A673 (cell line): ENCODE measurements at regions not wholly inside any gene's neighbourhood (a gene's known extent, or its start where the extent isn't known, plus 50 kb on each side); places are given as distances from the start of the nearest gene placed in this dataset.

ENCODE experiments used
- BruUV-seq: library from RNA; stranded (reverse); fragments of 400-500 nt; replicated peaks from 2 replicates; lab custom pipeline; 2021; lab: Mats Ljungman, UMichigan
- CTCF ChIA-PET: fragments of 300-600 bp; sonication (Branson Sonifier 250); formaldehyde crosslinking; loops from one replicate; lab custom pipeline; 2022; ENCODE audit warnings: antibody characterized with exemption; lab: Charles Lee
- POLR2A ChIA-PET: fragments of 300-600 bp; sonication (Branson Sonifier 250); formaldehyde crosslinking; loops from one replicate; lab custom pipeline; 2022; ENCODE audit warnings: antibody characterized with exemption; ENCODE audit not compliant: low non-redundant PET; lab: Charles Lee
- DNase-seq: peaks from one replicate; pipeline ENCODE4 v3.0.0-alpha.2; 2015; ENCODE audit warnings: low spot score
- H3K27ac ChIP-seq: fragments of 200-600 bp; sonication (generic); 2 replicates; pipeline ENCODE4 v1.5.1; 2016; ENCODE audit warnings: mixed run types, low read depth, mild to moderate bottlenecking, mixed read lengths, antibody characterized with exemption, low read length; ENCODE audit not compliant: poor library complexity, severe bottlenecking
- H3K27me3 ChIP-seq: fragments of 200-600 bp; sonication (generic); replicated peaks from 2 replicates; pipeline ENCODE4 v1.6.1; 2017; ENCODE audit warnings: mixed run types, low read depth, mild to moderate bottlenecking, mixed read lengths, antibody characterized with exemption, low read length; ENCODE audit not compliant: insufficient read depth, poor library complexity
- H3K36me3 ChIP-seq: fragments of 200-600 bp; sonication (generic); 2 replicates; pipeline ENCODE4 v1.6.1; 2016; ENCODE audit warnings: mixed run types, mild to moderate bottlenecking, mixed read lengths, antibody characterized with exemption, low read length; ENCODE audit not compliant: insufficient read depth, poor library complexity, severe bottlenecking
- H3K4me1 ChIP-seq: fragments of 200-600 bp; sonication (generic); 2 replicates; pipeline ENCODE4 v1.6.1; 2017; ENCODE audit warnings: mixed run types, mild to moderate bottlenecking, mixed read lengths, antibody characterized with exemption, low read length; ENCODE audit not compliant: insufficient read depth, poor library complexity, severe bottlenecking
- H3K4me3 ChIP-seq: fragments of 200-600 bp; sonication (generic); 2 replicates; pipeline ENCODE4 v1.5.1; 2016; ENCODE audit warnings: low read depth, mixed run types, mild to moderate bottlenecking, mixed read lengths, low read length; ENCODE audit not compliant: poor library complexity, severe bottlenecking
- H3K9me3 ChIP-seq: fragments of 200-600 bp; sonication (generic); 2 replicates; pipeline ENCODE4 v1.6.1; 2016; ENCODE audit warnings: mixed run types, low read depth, mild to moderate bottlenecking, mixed read lengths, antibody characterized with exemption, low read length; ENCODE audit not compliant: poor library complexity, severe bottlenecking
- EZH2 ChIP-seq: fragments of 200-600 bp; sonication (generic); IDR thresholded peaks from 2 replicates; pipeline ENCODE4 v1.6.1; 2017; ENCODE audit warnings: borderline replicate concordance, low read depth, mild to moderate bottlenecking, mixed read lengths, antibody characterized with exemption, low read length; ENCODE audit not compliant: poor library complexity, severe bottlenecking
- intact Hi-C: fragments of 100-400 bp; cut with micrococcal nuclease; formaldehyde crosslinking; loops from one replicate; pipeline ENCODE4 v1.10.0; 2022; ENCODE audit not compliant: unreplicated experiment
- TF ChIP-seq, protein P1 (sequence below): fragments of 300-800, 200-600 bp; sonication (generic); conservative IDR thresholded peaks from 2 replicates; pipeline ENCODE4 v1.5.1; 2017; ENCODE audit warnings: low read depth, mild to moderate bottlenecking, antibody characterized with exemption, low read length, moderate library complexity, mixed read lengths

- no peaks in the 10 kb centered on the region for H3K9me3 ChIP-seq
- CTCF ChIA-PET, result no interaction called here
- H3K4me3 ChIP-seq, result no peak overlapping the region
- peaks cover 9% of the 10 kb centered on the region for H3K27me3 ChIP-seq
- BruUV-seq, result no TSS peak
- intact Hi-C loops, result no loop called here
- no peak for DNase-seq
- H3K27ac ChIP-seq, result no peak overlapping the region
- no peaks in the 10 kb centered on the region for H3K36me3 ChIP-seq
- TF ChIP-seq, protein P1, sequence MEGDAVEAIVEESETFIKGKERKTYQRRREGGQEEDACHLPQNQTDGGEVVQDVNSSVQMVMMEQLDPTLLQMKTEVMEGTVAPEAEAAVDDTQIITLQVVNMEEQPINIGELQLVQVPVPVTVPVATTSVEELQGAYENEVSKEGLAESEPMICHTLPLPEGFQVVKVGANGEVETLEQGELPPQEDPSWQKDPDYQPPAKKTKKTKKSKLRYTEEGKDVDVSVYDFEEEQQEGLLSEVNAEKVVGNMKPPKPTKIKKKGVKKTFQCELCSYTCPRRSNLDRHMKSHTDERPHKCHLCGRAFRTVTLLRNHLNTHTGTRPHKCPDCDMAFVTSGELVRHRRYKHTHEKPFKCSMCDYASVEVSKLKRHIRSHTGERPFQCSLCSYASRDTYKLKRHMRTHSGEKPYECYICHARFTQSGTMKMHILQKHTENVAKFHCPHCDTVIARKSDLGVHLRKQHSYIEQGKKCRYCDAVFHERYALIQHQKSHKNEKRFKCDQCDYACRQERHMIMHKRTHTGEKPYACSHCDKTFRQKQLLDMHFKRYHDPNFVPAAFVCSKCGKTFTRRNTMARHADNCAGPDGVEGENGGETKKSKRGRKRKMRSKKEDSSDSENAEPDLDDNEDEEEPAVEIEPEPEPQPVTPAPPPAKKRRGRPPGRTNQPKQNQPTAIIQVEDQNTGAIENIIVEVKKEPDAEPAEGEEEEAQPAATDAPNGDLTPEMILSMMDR, result no peak
- POLR2A ChIA-PET, result no interaction called here
- no peaks in the 10 kb centered on the region for H3K4me1 ChIP-seq
Observed at GRCh38 chr2:16335604-16335930, 330.1 kb downstream of the CYRIA start.

DNA sequence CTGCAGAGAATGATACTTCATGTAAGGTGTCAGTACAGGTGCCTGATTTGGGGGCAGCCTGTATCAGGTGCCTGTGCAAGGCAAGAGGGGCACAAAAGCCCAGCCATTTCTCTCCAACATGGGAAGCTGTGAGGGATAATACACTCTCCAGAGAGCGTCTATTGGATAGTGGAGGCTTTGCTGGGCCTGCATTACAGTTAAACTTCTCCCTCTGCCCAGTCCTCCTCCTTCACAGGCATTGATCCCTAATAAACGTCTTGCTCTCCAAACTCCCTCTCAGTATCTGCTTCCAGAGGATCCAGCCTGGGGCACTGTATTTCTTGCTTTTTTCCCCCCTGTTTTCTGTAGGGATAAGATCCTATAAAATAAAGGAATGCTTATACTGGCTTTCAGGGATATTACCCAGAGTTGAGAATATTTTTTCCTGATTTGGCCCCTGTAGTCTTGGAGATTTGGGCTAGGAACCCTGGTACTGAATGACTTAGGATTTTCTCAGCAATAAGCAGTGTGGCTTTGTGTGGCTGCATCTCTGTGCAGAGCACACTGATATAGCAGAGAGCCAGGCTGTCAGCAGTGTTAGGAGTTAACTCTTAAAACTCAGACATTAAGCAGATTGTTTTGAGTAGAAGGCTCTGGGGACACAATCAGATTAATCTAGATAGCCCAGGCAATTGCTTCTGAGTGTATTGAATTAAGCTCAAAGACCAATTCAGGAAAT is 330.6 kb downstream of the CYRIA start:
- Histone ChIP-seq H3K36me3 (no peaks in the 10 kb centered on the region), H3K27ac (no peak overlapping the region), H3K4me3 (no peak overlapping the region), H3K4me1 (no peaks in the 10 kb centered on the region), H3K27me3 (peaks cover 7% of the 10 kb centered on the region), H3K9me3 (no peaks in the 10 kb centered on the region)
- POLR2A ChIA-PET, result no interaction called here
- TF ChIP-seq, protein P1, result no peak
- no peak for TF ChIP-seq EZH2
- CTCF ChIA-PET, result no interaction called here
- intact Hi-C loops, result no loop called here
- no peak for DNase-seq
- BruUV-seq, result no TSS peak

DNA sequence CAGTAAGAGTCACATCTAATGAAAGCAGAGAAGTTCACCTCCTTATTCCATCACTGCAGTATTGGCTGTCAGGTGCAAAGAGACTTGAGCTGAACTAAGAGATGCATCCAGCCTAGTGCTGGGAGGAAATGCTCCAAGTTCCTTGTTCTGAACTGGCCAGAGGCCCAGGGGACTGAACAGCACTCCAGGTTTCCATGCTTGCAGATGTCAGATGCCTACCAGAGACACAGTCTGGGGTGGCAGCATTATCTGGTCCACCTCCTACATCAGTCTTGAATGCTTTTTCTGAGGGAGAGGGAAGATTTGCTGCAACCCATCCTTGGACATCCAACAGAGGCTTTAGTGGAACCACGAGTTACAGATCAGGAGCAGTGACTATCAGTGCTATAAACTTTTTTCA is 331.3 kb downstream of the CYRIA start:
- CTCF ChIA-PET, result no interaction called here
- H3K4me3 ChIP-seq, result no peak overlapping the region
- POLR2A ChIA-PET, result no interaction called here
- intact Hi-C loops, result no loop called here
- H3K27me3 ChIP-seq, result no peaks in the 10 kb centered on the region
- no peak overlapping the region for H3K27ac ChIP-seq
- BruUV-seq, result no TSS peak
- H3K9me3 ChIP-seq, result no peaks in the 10 kb centered on the region
- no peak for DNase-seq
- H3K4me1 ChIP-seq, result no peaks in the 10 kb centered on the region
- TF ChIP-seq, protein P1, result no peak
- no peak for TF ChIP-seq EZH2
- H3K36me3 ChIP-seq, result no peaks in the 10 kb centered on the region
